ENCODE measurements at regions not wholly inside any gene's neighbourhood (a gene's known extent, or its start where the extent isn't known, plus 50 kb on each side); places are given as distances from the start of the nearest gene placed in this dataset.

- TF ChIP-seq ZNF488 (tag by site-specific recombination; IDR thresholded peaks at IDR 0.05) = no peak
- TF ChIP-seq ZNF571 (tag by site-specific recombination; IDR thresholded peaks at IDR 0.05) = no peak
- no peak for TF ChIP-seq HOXD13 (CRISPR knock-in tag; IDR thresholded peaks at IDR 0.05; ENCODE audit: borderline replicate concordance)
- no peak for TF ChIP-seq ZNF19 (tag by site-specific recombination; IDR thresholded peaks at IDR 0.05; ENCODE audit: low read depth)
- TF ChIP-seq ZNF792 (tag by site-specific recombination; IDR thresholded peaks at IDR 0.05) = no peak
- no peak for TF ChIP-seq ZNF433 (tag by site-specific recombination; IDR thresholded peaks at IDR 0.05; ENCODE audit: low read depth)
- Histone ChIP-seq H3K4me1 (ENCODE audit: control insufficient read depth, insufficient read depth, low read length) (no peaks in the 10 kb centered on the region), H3K27ac (ENCODE audit: extremely low read depth, low read depth, low read length) (no peak overlapping the region), H3K4me3 (ENCODE audit: low read depth, low read length) (no peak overlapping the region), H3K9me3 (ENCODE audit: control insufficient read depth, insufficient read depth, low read depth, low read length) (no peaks in the 10 kb centered on the region), H3K36me3 (ENCODE audit: control insufficient read depth in 2 of 2, insufficient read depth in 1 of 2, low read length in 2 of 2) (no peaks in the 10 kb centered on the region)
- ChIA-PET CTCF (interaction anchor here (0.6 kb wide), 1 partner anchor 391 kb away, joined by 5 read pairs; no protein-coding TSS in a partner anchor), POLR2A (no interaction called here)
Measured at GRCh38 chr1:37108596-37109188, 74.4 kb upstream of the GRIK3 start.

DNA sequence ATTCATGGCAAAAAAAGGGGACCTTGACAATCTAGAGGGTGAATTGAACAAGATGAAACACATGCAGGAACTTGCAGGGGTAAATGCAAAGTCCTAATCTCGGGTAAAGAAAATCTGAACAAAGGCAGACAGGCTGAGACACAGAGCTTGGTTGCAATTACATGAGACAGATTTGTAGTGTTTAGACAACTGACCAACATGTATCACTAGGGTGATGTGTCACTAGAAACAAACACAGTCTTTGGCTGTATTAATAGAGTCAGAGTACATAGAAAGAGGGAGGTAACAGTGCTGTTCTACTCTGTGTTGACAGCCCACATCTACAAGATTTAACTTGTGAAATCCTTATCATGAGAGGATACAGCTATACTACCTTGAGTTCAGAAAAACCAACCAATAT, 78.1 kb upstream of the GRIK3 start:
- POLR2A ChIA-PET = no interaction called here

More for the DNA sequence above, 78.1 kb upstream of the GRIK3 start:
- TF ChIP-seq ZNF624 (tag by site-specific recombination; IDR thresholded peaks at IDR 0.05) = no peak
- no peak for TF ChIP-seq ZNF488 (tag by site-specific recombination; IDR thresholded peaks at IDR 0.05)
- TF ChIP-seq ZNF350 (tag by site-specific recombination; IDR thresholded peaks at IDR 0.05) = no peak
- no peak for TF ChIP-seq ZNF777 (tag by site-specific recombination; IDR thresholded peaks at IDR 0.05; ENCODE audit: borderline replicate concordance)
- TF ChIP-seq, protein P1, sequence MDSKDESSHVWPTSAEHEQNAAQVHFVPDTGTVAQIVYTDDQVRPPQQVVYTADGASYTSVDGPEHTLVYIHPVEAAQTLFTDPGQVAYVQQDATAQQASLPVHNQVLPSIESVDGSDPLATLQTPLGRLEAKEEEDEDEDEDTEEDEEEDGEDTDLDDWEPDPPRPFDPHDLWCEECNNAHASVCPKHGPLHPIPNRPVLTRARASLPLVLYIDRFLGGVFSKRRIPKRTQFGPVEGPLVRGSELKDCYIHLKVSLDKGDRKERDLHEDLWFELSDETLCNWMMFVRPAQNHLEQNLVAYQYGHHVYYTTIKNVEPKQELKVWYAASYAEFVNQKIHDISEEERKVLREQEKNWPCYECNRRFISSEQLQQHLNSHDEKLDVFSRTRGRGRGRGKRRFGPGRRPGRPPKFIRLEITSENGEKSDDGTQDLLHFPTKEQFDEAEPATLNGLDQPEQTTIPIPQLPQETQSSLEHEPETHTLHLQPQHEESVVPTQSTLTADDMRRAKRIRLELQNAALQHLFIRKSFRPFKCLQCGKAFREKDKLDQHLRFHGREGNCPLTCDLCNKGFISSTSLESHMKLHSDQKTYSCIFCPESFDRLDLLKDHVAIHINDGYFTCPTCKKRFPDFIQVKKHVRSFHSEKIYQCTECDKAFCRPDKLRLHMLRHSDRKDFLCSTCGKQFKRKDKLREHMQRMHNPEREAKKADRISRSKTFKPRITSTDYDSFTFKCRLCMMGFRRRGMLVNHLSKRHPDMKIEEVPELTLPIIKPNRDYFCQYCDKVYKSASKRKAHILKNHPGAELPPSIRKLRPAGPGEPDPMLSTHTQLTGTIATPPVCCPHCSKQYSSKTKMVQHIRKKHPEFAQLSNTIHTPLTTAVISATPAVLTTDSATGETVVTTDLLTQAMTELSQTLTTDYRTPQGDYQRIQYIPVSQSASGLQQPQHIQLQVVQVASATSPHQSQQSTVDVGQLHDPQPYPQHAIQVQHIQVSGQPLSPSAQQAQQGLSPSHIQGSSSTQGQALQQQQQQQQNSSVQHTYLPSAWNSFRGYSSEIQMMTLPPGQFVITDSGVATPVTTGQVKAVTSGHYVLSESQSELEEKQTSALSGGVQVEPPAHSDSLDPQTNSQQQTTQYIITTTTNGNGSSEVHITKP (tag by site-specific recombination; IDR thresholded peaks at IDR 0.05) = no peak
- TF ChIP-seq ZBTB11 (tag by site-specific recombination; conservative IDR thresholded peaks at IDR 0.05; ENCODE audit: low read depth) = no peak
- TF ChIP-seq, protein P2, sequence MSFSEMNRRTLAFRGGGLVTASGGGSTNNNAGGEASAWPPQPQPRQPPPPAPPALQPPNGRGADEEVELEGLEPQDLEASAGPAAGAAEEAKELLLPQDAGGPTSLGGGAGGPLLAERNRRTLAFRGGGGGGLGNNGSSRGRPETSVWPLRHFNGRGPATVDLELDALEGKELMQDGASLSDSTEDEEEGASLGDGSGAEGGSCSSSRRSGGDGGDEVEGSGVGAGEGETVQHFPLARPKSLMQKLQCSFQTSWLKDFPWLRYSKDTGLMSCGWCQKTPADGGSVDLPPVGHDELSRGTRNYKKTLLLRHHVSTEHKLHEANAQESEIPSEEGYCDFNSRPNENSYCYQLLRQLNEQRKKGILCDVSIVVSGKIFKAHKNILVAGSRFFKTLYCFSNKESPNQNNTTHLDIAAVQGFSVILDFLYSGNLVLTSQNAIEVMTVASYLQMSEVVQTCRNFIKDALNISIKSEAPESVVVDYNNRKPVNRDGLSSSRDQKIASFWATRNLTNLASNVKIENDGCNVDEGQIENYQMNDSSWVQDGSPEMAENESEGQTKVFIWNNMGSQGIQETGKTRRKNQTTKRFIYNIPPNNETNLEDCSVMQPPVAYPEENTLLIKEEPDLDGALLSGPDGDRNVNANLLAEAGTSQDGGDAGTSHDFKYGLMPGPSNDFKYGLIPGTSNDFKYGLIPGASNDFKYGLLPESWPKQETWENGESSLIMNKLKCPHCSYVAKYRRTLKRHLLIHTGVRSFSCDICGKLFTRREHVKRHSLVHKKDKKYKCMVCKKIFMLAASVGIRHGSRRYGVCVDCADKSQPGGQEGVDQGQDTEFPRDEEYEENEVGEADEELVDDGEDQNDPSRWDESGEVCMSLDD (tag by site-specific recombination; IDR thresholded peaks at IDR 0.05) = no peak
- Histone ChIP-seq H3K4me1 (ENCODE audit: control insufficient read depth, insufficient read depth, low read length) (no peaks in the 10 kb centered on the region), H3K36me3 (ENCODE audit: control insufficient read depth in 2 of 2, insufficient read depth in 1 of 2, low read length in 2 of 2) (no peaks in the 10 kb centered on the region), H3K27ac (ENCODE audit: extremely low read depth, low read depth, low read length) (no peak overlapping the region), H3K4me3 (ENCODE audit: low read depth, low read length) (no peak overlapping the region), H3K9me3 (ENCODE audit: control insufficient read depth, insufficient read depth, low read depth, low read length) (no peaks in the 10 kb centered on the region)
- CTCF ChIA-PET = interaction anchor here (0.6 kb wide), 2 partner anchors 284 to 411 kb away, joined by 4 to 5 read pairs; no protein-coding TSS in a partner anchor

All from HEK293 (cell line).